Fibroblast of pulmonary artery (primary cell): ENCODE measurements at regions not wholly inside any gene's neighbourhood (a gene's known extent, or its start where the extent isn't known, plus 50 kb on each side); places are given as distances from the start of the nearest gene placed in this dataset.

ENCODE experiments used
- DNase-seq: peaks from one replicate; pipeline ENCODE4 v3.0.0-alpha.2; 2010; ENCODE audit warnings: low read depth
- H3K4me3 ChIP-seq: replicated peaks from 2 replicates; pipeline ENCODE4 v1.5.1; 2011; ENCODE audit warnings: low read depth, mild to moderate bottlenecking, control low read depth, low read length, moderate library complexity
- TF ChIP-seq, protein P1 (sequence below): IDR thresholded peaks from 2 replicates; pipeline ENCODE4 v1.5.1; 2011; ENCODE audit warnings: mild to moderate bottlenecking, control low read depth, low read length, inconsistent platforms; ENCODE audit errors: missing control alignments

DNA sequence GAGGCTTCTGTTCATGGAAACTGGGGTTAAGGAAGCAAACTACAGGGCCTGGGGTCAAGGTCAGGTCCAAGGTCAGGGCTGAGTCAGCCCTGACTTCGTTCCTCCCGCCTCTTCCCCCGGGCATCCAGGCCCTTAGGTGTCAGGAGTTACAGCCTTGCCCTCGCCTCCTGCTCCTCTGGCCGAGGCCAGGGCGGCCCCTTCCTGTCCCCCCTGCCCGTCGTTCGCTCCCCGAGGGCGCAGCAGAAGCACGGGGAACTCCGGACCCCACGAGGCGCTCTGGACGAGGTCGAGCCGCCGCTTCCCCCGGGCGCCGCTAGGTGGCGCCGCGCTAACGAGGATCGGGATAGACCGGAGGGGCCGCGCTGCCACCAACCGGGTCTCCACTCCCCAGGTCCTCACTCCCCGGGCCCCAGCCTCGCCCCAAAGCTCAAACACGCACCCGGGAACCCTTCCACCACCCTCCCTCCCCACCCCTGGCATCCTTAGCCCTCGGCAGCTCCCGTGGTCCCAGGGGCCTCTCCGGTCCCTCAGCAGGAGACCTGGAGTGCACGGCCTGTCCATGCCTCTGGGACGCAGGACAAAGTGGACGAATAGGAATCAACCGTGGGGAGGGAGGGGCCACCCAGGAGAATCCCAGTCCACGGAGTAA lies 59.2 kb upstream of the MYL10 start:
- TF ChIP-seq, protein P1, sequence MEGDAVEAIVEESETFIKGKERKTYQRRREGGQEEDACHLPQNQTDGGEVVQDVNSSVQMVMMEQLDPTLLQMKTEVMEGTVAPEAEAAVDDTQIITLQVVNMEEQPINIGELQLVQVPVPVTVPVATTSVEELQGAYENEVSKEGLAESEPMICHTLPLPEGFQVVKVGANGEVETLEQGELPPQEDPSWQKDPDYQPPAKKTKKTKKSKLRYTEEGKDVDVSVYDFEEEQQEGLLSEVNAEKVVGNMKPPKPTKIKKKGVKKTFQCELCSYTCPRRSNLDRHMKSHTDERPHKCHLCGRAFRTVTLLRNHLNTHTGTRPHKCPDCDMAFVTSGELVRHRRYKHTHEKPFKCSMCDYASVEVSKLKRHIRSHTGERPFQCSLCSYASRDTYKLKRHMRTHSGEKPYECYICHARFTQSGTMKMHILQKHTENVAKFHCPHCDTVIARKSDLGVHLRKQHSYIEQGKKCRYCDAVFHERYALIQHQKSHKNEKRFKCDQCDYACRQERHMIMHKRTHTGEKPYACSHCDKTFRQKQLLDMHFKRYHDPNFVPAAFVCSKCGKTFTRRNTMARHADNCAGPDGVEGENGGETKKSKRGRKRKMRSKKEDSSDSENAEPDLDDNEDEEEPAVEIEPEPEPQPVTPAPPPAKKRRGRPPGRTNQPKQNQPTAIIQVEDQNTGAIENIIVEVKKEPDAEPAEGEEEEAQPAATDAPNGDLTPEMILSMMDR, result peak; percentile 67
- H3K4me3 ChIP-seq, result peak overlapping the region; percentile 27
- DNase-seq, result peak; percentile 66

GRCh38 chr7:101688995-101689907 lies 60.2 kb upstream of the MYL10 start:
- TF ChIP-seq, protein P1, result no peak
- DNase-seq, result no peak
- no peak overlapping the region for H3K4me3 ChIP-seq

DNA sequence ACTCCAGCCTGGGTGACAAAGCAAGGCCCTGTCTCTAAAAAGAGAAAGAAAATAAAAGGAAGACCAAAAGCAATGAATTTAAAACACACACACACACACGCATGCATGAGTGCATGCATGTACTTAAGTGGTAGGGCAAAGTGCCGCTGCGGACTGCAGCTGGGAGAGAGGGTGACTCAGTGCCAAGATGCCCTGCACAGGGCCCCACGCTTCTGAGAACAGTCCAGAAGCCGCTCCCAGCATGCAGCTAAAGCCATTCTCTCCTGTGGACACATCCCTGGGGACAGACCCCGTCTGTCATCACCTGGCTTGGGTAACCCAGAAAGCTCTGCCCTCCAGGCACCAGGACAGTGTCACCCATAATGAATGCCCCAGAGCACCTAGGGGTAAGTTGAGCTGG lies 61.0 kb upstream of the MYL10 start:
- TF ChIP-seq, protein P1, result no peak
- no peak for DNase-seq
- no peak overlapping the region for H3K4me3 ChIP-seq

DNA sequence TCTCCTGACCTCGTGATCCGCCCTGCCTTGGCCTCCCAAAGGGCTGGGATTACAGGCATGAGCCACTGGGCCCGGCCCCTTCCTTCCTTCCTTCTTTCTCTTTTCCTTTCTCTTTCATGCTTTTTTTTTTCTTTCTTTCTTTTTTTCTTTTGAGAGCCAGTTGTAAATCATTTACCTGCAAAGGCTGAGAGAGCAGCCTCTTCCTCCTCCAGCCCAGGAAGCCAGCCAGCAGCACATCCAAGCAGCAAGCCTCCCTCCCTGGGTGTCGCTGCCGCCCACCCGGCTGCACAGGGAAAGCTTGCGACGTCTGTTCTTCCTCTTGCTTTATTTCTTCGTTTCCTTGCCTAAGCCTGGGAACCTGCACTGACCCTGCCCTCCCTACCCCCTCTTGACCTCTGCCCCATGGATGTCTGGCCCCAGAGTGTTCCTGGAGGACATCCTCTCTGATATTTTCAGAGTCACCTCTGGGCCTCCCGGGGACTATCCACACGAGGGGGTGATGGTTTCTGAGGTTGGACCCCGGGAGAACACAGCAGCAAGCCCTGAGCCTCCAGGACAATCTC lies 62.8 kb upstream of the MYL10 start:
- no peak for DNase-seq
- H3K4me3 ChIP-seq, result no peak overlapping the region
- TF ChIP-seq, protein P1, result no peak

DNA sequence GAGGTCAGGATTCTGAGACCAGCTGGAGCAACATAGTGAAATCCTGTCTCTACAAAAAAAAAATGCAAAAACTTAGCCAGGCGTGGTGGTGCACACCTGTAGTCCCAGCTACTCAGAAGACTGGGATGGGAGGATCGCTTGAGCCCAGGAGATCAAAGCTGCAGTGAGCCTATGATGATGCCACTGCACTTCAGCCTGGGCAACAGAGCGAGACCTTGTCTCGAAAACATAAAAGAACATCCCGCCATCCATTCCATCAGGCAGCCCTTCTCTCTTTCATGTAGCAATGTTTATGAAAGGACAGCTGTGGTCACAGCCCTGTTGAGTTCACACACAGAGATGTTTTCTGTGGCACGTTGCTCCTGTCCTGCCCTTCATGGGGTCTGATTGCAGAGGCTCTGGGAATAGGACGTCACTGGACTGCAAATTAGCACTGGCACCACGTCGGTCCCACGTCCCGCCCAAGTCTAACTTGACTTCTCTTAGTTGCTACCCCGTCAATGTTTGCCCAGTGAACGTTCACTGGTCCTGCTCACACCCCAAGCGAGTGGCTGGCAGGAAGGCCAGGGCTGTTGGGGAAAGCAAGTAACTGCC lies 64.5 kb upstream of the MYL10 start:
- no peak for DNase-seq
- TF ChIP-seq, protein P1, result no peak
- H3K4me3 ChIP-seq, result no peak overlapping the region

DNA sequence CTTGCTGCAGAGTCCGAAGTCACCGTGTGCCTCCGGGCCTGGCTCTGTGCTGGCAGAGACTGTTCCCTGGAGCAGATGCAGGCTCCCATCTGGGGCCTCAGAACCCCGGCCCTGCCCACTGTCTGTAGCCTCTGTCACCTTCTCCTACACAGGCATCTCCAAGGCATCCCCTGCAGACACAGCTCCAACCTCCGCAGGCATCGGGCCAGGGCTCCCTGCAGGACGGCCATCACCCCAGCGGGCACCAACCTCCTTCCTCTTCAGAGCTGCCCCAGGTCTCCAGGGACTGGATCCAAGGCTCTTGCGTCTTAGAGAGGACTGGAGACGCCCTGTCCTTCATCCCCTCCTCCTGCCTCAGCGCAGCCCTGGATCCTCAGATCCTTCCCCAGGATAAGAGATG lies 69.9 kb upstream of the MYL10 start:
- DNase-seq, result no peak
- no peak overlapping the region for H3K4me3 ChIP-seq
- TF ChIP-seq, protein P1, result no peak
